ENCODE measurements at regions not wholly inside any gene's neighbourhood (a gene's known extent, or its start where the extent isn't known, plus 50 kb on each side); places are given as distances from the start of the nearest gene placed in this dataset.

DNA sequence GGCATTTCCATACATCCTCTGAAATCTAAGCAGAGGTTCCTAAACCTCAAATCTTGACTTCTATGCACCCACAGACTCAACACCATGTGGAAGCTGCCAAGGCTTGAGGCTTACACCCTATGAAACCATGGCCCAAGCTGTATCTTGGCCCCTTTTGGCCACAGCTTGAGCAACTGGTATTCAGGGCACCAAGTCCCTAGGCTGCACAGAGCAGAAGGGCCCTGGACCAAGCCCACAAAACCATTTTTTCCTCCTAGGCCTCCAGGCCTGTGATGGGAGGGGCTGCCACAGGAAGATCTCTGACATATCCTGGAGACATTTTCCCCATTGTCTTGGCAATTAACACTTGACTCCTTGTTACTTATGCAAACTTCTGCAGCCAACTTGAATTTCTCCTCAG lies 54.4 kb upstream of the IL12A start:
- no peak for DNase-seq (ENCODE audit: low spot score)

DNA sequence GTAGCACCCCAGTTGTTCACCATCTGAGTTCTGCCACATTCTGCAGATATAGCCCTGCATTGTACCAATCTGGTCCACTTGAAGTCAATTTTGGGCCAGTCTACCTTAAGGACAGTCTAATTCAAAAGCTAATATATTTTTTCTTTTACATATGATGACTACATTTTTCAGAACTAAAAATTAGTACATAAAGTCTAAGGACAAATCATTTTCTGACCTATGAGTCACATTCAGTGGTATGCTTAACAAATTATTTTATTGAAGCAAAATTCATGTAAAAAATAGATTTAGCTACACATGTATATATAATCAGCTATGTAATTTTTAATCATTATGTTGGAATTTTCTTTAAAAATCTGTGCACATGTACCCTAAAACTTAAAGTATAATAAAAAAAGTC lies 52.1 kb upstream of the IL12A start:
- DNase-seq (ENCODE audit: low spot score), result no peak

DNA sequence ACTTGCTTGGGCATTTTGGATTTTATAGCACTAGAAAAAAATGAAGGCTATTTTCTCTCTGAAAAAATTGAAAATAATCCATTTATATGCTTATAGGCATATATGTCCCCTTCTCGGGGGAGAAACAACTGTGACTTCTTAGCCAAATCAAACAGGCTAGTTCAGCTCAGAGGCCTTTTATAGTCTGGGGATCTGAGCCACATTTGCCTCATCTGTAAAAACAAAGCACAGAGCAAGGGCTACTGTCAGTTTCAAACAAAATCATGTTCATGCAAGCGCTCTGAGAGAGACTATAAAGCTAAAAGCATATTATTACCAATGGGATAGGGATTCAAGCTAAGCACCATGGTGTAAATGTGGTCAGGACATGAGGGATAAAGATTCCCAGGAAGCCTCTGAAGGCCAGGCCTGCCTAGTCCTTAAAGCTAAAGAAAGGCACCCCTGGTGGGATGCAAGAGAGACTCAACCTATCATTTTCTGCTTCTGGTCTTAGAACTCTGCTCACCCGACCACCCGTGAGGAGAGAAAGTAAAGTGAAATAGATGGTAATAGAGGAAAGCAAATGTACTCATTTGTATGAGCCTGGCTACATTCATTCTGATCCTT lies 51.0 kb upstream of the IL12A start:
- no peak for DNase-seq (ENCODE audit: low spot score)

DNA sequence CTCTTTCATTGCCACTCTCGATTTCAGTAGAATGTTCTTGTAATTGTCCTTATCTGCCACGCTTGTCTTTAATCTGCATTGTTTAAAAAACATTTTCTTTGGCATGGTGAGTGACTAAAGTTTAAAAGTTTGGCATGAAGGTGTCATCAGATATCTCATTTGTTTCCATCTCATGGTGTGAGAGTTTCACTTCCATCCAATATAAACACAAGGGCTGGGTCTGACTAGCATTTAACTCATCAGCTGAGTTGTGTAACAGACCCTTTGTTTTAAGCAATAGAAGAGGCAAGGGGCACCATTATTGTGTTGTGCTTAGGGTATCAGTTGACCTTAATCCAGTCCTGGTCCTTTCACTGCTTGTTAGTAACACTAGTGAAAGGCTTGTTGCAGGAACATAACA lies 49.9 kb upstream of the IL12A start:
- DNase-seq (ENCODE audit: low spot score), result no peak

All from COLO829 (cell line).